ENCODE measurements at regions not wholly inside any gene's neighbourhood (a gene's known extent, or its start where the extent isn't known, plus 50 kb on each side); places are given as distances from the start of the nearest gene placed in this dataset.

DNA sequence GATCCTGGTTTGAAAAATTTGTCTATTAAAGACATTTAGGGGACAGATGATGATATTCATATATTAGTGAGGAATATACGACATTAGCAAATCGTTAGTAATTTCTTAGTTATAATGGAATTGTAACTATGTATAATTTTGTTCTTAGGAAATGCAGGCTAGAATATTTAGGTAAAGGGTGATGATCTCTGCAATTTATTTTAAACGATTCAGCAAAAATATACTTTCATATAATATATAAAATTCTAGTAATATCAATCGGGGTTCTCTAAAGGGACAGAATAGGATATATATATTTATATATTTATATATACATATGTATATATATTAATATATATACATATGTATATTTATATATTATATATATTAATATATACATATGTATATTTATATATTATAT is 142.5 kb upstream of the DNAJC10 start:
- TF ChIP-seq POLR2A (IDR thresholded peaks at IDR 0.05; ENCODE audit: low read depth, low read length) (no peak), TAF1 (IDR thresholded peaks at IDR 0.05; ENCODE audit: borderline replicate concordance, low read depth, low read length) (no peak), POLR2AphosphoS5 (IDR thresholded peaks at IDR 0.05; ENCODE audit: low read depth, low read length) (no peak)

Data from GM12892 (cell line).